HG03139 (cell line): ENCODE measurements at regions not wholly inside any gene's neighbourhood (a gene's known extent, or its start where the extent isn't known, plus 50 kb on each side); places are given as distances from the start of the nearest gene placed in this dataset.

ENCODE experiments used
- ATAC-seq: cut with Tn5 transposase; IDR thresholded peaks from one replicate; pipeline ENCODE4 v1.9.1; 2021; ENCODE audit not compliant: unreplicated experiment

- no peak for ATAC-seq
Measured at GRCh38 chr18:65414501-65414900, 336.3 kb upstream of the CDH7 start.

GRCh38 chr18:65411061-65411460 lies 339.8 kb upstream of the CDH7 start:
- no peak for ATAC-seq

GRCh38 chr18:65409261-65409660 lies 341.6 kb upstream of the CDH7 start:
- no peak for ATAC-seq

GRCh38 chr18:65403534-65403933 lies 347.3 kb upstream of the CDH7 start:
- ATAC-seq, result no peak

- no peak for ATAC-seq
Measured at GRCh38 chr18:65399091-65399490, 351.7 kb upstream of the CDH7 start.

- ATAC-seq, result no peak
Measured at GRCh38 chr18:65398347-65399075, 352.3 kb upstream of the CDH7 start.

- no peak for ATAC-seq
Measured at GRCh38 chr18:65380986-65381385, 369.8 kb upstream of the CDH7 start.

- ATAC-seq, result no peak
Measured at GRCh38 chr18:65380571-65380970, 370.2 kb upstream of the CDH7 start.

- no peak for ATAC-seq
Measured at GRCh38 chr18:65372904-65373303, 377.9 kb upstream of the CDH7 start.

- no peak for ATAC-seq
Measured at GRCh38 chr18:65365245-65365980, 385.4 kb upstream of the CDH7 start.

- no peak for ATAC-seq
Measured at GRCh38 chr18:65363911-65364632, 386.7 kb upstream of the CDH7 start.

GRCh38 chr18:65363011-65363410 lies 387.8 kb upstream of the CDH7 start:
- ATAC-seq, result no peak

- no peak for ATAC-seq
Measured at GRCh38 chr18:65359479-65359878, 391.3 kb upstream of the CDH7 start.

GRCh38 chr18:65358306-65358705 lies 392.5 kb upstream of the CDH7 start:
- no peak for ATAC-seq

- no peak for ATAC-seq
Measured at GRCh38 chr18:65352186-65352585, 398.6 kb upstream of the CDH7 start.

GRCh38 chr18:65349635-65350034 lies 401.2 kb upstream of the CDH7 start:
- ATAC-seq, result no peak

GRCh38 chr18:65347446-65347845 lies 403.4 kb upstream of the CDH7 start:
- ATAC-seq, result no peak

GRCh38 chr18:65346086-65346485 lies 404.7 kb upstream of the CDH7 start:
- ATAC-seq, result no peak

- ATAC-seq, result no peak
Measured at GRCh38 chr18:65343571-65343970, 407.2 kb upstream of the CDH7 start.

GRCh38 chr18:65336411-65336810 lies 414.4 kb upstream of the CDH7 start:
- no peak for ATAC-seq

- no peak for ATAC-seq
Measured at GRCh38 chr18:65329010-65329409, 421.8 kb upstream of the CDH7 start.

- no peak for ATAC-seq
Measured at GRCh38 chr18:65326805-65327204, 424.0 kb upstream of the CDH7 start.
